ENCODE measurements at regions not wholly inside any gene's neighbourhood (a gene's known extent, or its start where the extent isn't known, plus 50 kb on each side); places are given as distances from the start of the nearest gene placed in this dataset.

- no peak for ATAC-seq
- intact Hi-C loops (cut with micrococcal nuclease; ENCODE audit: unreplicated experiment): no loop called here
- CTCF ChIA-PET: no interaction called here
Observed at GRCh38 chr12:12004524-12004923, 66.2 kb upstream of the BCL2L14 start.

GRCh38 chr12:12007001-12007712 lies 63.6 kb upstream of the BCL2L14 start:
- Histone ChIP-seq H3K9me3 (ENCODE audit: control insufficient read depth, insufficient read depth, low read depth, low read length) (no peaks in the 10 kb centered on the region), H3K27ac (ENCODE audit: low read length) (no peak overlapping the region), H3K27me3 (ENCODE audit: control insufficient read depth, insufficient read depth, low read length) (no peaks in the 10 kb centered on the region; the same call in 1 of the 2 replicates), H3K4me3 (ENCODE audit: low read depth in 2 of 2, low read length in 2 of 2) (no peak overlapping the region), H3K4me1 (ENCODE audit: control insufficient read depth, insufficient read depth, low read length) (no peaks in the 10 kb centered on the region), H3K36me3 (ENCODE audit: control insufficient read depth, insufficient read depth, low read length) (no peaks in the 10 kb centered on the region)
- no peak for ATAC-seq
- ChIA-PET POLR2A (no interaction called here), CTCF (no interaction called here)
- BruUV-seq (replicated peaks): no TSS peak
- TF ChIP-seq REST (IDR thresholded peaks at IDR 0.05; ENCODE audit: insufficient read depth in 1 of 2, low read depth in 2 of 2, low read length in 1 of 2): no peak
- TF ChIP-seq CTCF (IDR thresholded peaks at IDR 0.05): no peak
- no peak for TF ChIP-seq SIN3A (IDR thresholded peaks at IDR 0.05; ENCODE audit: borderline replicate concordance, insufficient read depth, low read depth, low read length)
- no peak for TF ChIP-seq POLR2AphosphoS5 (IDR thresholded peaks at IDR 0.05; ENCODE audit: low read depth, low read length)
- no peak for TF ChIP-seq TCF7L2 (IDR thresholded peaks at IDR 0.05; ENCODE audit: low read depth, low read length)
- no peak for DNase-seq (ENCODE audit: low read depth, low spot score)
- intact Hi-C loops (cut with micrococcal nuclease; ENCODE audit: unreplicated experiment): no loop called here
- in situ Hi-C loops (cut with HindIII; ENCODE audit: low pct_unique_long_range_greater_than_20kb, low sequenced_read_pairs): no loop called here

More at GRCh38 chr12:12004524-12004923, 66.2 kb upstream of the BCL2L14 start:
- Histone ChIP-seq H3K27me3 (ENCODE audit: control insufficient read depth, insufficient read depth, low read length) (no peaks in the 10 kb centered on the region; the same call in 1 of the 2 replicates), H3K27ac (ENCODE audit: low read length) (no peak overlapping the region), H3K4me3 (ENCODE audit: low read depth in 2 of 2, low read length in 2 of 2) (no peak overlapping the region), H3K9me3 (ENCODE audit: control insufficient read depth, insufficient read depth, low read depth, low read length) (no peaks in the 10 kb centered on the region), H3K36me3 (ENCODE audit: control insufficient read depth, insufficient read depth, low read length) (no peaks in the 10 kb centered on the region), H3K4me1 (ENCODE audit: control insufficient read depth, insufficient read depth, low read length) (no peaks in the 10 kb centered on the region)
- POLR2A ChIA-PET: no interaction called here
- in situ Hi-C loops (cut with HindIII; ENCODE audit: low pct_unique_long_range_greater_than_20kb, low sequenced_read_pairs): no loop called here
- no TSS peak for BruUV-seq (replicated peaks)
- TF ChIP-seq REST (IDR thresholded peaks at IDR 0.05; ENCODE audit: insufficient read depth in 1 of 2, low read depth in 2 of 2, low read length in 1 of 2) (no peak), POLR2AphosphoS5 (IDR thresholded peaks at IDR 0.05; ENCODE audit: low read depth, low read length) (no peak), CTCF (IDR thresholded peaks at IDR 0.05) (no peak), TCF7L2 (IDR thresholded peaks at IDR 0.05; ENCODE audit: low read depth, low read length) (no peak), SIN3A (IDR thresholded peaks at IDR 0.05; ENCODE audit: borderline replicate concordance, insufficient read depth, low read depth, low read length) (no peak)
- no peak for DNase-seq (ENCODE audit: low read depth, low spot score)

Data from Panc1 (cell line).